22Rv1 (cell line): ENCODE measurements at regions not wholly inside any gene's neighbourhood (a gene's known extent, or its start where the extent isn't known, plus 50 kb on each side); places are given as distances from the start of the nearest gene placed in this dataset.

Experiments
- CTCF ChIP-seq: fragments of 450-650 bp; IDR thresholded peaks from 2 replicates; pipeline ENCODE4 v1.5.1; 2017; ENCODE audit warnings: mild to moderate bottlenecking
- ZFX ChIP-seq: fragments of 450-650 bp; IDR thresholded peaks from 2 replicates; pipeline ENCODE4 v1.6.1; 2017; ENCODE audit warnings: antibody characterized with exemption, borderline replicate concordance

GRCh38 chr3:20669184-20669583, 483.2 kb upstream of the SGO1 start:
- no peak for TF ChIP-seq CTCF
- TF ChIP-seq ZFX, result no peak
